HG02938 (cell line): ENCODE measurements at regions not wholly inside any gene's neighbourhood (a gene's known extent, or its start where the extent isn't known, plus 50 kb on each side); places are given as distances from the start of the nearest gene placed in this dataset.
"Not testable (repeated sequence)": the region's sequence is repeated elsewhere in the genome, so short reads cannot be mapped to it uniquely, and the experiment has no call there.

Source experiments
- ATAC-seq: cut with Tn5 transposase; IDR thresholded peaks from one replicate; pipeline ENCODE4 v1.9.1; 2021; ENCODE audit warnings: mild to moderate bottlenecking, moderate library complexity; ENCODE audit not compliant: unreplicated experiment

- not testable (repeated sequence) for ATAC-seq
Observed at GRCh38 chr7:69116196-69116595, 482.1 kb upstream of the AUTS2 start.

- no peak for ATAC-seq
Observed at GRCh38 chr7:69122953-69123352, 475.3 kb upstream of the AUTS2 start.

GRCh38 chr7:69126896-69127479 is 471.3 kb upstream of the AUTS2 start:
- no peak for ATAC-seq

- no peak for ATAC-seq
Observed at GRCh38 chr7:69129524-69129923, 468.8 kb upstream of the AUTS2 start.

- ATAC-seq: no peak
Observed at GRCh38 chr7:69129951-69130350, 468.3 kb upstream of the AUTS2 start.

- no peak for ATAC-seq
Observed at GRCh38 chr7:69130396-69130795, 467.9 kb upstream of the AUTS2 start.

- no peak for ATAC-seq
Observed at GRCh38 chr7:69134316-69134715, 464.0 kb upstream of the AUTS2 start.

- no peak for ATAC-seq
Observed at GRCh38 chr7:69147631-69148030, 450.6 kb upstream of the AUTS2 start.

GRCh38 chr7:69149804-69150782 is 448.2 kb upstream of the AUTS2 start:
- ATAC-seq: no peak

- no peak for ATAC-seq
Observed at GRCh38 chr7:69162326-69162725, 435.9 kb upstream of the AUTS2 start.

GRCh38 chr7:69162931-69163670 is 435.2 kb upstream of the AUTS2 start:
- ATAC-seq: no peak

- no peak for ATAC-seq
Observed at GRCh38 chr7:69166979-69167516, 431.2 kb upstream of the AUTS2 start.

GRCh38 chr7:69169386-69169785 is 428.9 kb upstream of the AUTS2 start:
- ATAC-seq: no peak

GRCh38 chr7:69172357-69173077 is 425.8 kb upstream of the AUTS2 start:
- ATAC-seq: no peak

- no peak for ATAC-seq
Observed at GRCh38 chr7:69173341-69173740, 424.9 kb upstream of the AUTS2 start.

GRCh38 chr7:69173846-69174245 is 424.4 kb upstream of the AUTS2 start:
- no peak for ATAC-seq

GRCh38 chr7:69176841-69177240 is 421.4 kb upstream of the AUTS2 start:
- no peak for ATAC-seq

GRCh38 chr7:69177461-69177861 is 420.8 kb upstream of the AUTS2 start:
- no peak for ATAC-seq

GRCh38 chr7:69177941-69178494 is 420.3 kb upstream of the AUTS2 start:
- no peak for ATAC-seq

- no peak for ATAC-seq
Observed at GRCh38 chr7:69180662-69181061, 417.6 kb upstream of the AUTS2 start.
